Neural progenitor cell (in vitro differentiated cells): ENCODE measurements at regions not wholly inside any gene's neighbourhood (a gene's known extent, or its start where the extent isn't known, plus 50 kb on each side); places are given as distances from the start of the nearest gene placed in this dataset.

ENCODE experiments used
- DNase-seq: peaks from one replicate; pipeline ENCODE4 v3.0.0-alpha.2; 2016; ENCODE audit warnings: low spot score
- H2AFZ ChIP-seq: fragments of 200-600 bp; sonication (generic); replicated peaks from 2 replicates; pipeline ENCODE4 v1.6.1; 2016; ENCODE audit warnings: antibody characterized with exemption
- H3F3A ChIP-seq: fragments of 200-600 bp; sonication (generic); 2 replicates; pipeline ENCODE4 v1.6.1; 2016; ENCODE audit warnings: antibody characterized with exemption, low read depth
- H3K27ac ChIP-seq: fragments of 200-600 bp; sonication (generic); 2 replicates; pipeline ENCODE4 v1.5.1; 2016; ENCODE audit warnings: mild to moderate bottlenecking
- H3K27me3 ChIP-seq: fragments of 200-600 bp; sonication (generic); 2 replicates; pipeline ENCODE4 v1.6.1; 2016; ENCODE audit warnings: mild to moderate bottlenecking, moderate library complexity
- H3K36me3 ChIP-seq: fragments of 200-600 bp; sonication (generic); 2 replicates; pipeline ENCODE4 v1.5.1; 2016
- H3K4me1 ChIP-seq: fragments of 200-600 bp; sonication (generic); 2 replicates; pipeline ENCODE4 v1.6.1; 2016; ENCODE audit warnings: mixed run types
- H3K4me2 ChIP-seq: fragments of 200-600 bp; sonication (generic); 2 replicates; pipeline ENCODE4 v1.6.1; 2016
- H3K4me3 ChIP-seq: fragments of 200-600 bp; sonication (generic); 2 replicates; pipeline ENCODE4 v1.5.1; 2016
- H3K79me2 ChIP-seq: fragments of 200-600 bp; sonication (generic); 2 replicates; pipeline ENCODE4 v1.6.1; 2016; ENCODE audit warnings: low read depth
- H3K9ac ChIP-seq: fragments of 200-600 bp; sonication (generic); 2 replicates; pipeline ENCODE4 v1.6.1; 2016
- H3K9me3 ChIP-seq: fragments of 200-600 bp; sonication (generic); 2 replicates; pipeline ENCODE4 v1.5.1; 2016; ENCODE audit warnings: low read depth
- H4K20me1 ChIP-seq: fragments of 200-600 bp; sonication (generic); 2 replicates; pipeline ENCODE4 v1.6.1; 2016; ENCODE audit warnings: low read depth
- H3K27ac Mint-ChIP-seq: 3 replicates; pipeline ENCODE4 v1.8.0; 2021; ENCODE audit warnings: mixed read lengths
- H3K27me3 Mint-ChIP-seq: 2 replicates; pipeline ENCODE4 v1.8.0; 2022; ENCODE audit warnings: low read depth, mild to moderate bottlenecking, inconsistent platforms, moderate library complexity, mixed read lengths; ENCODE audit not compliant: insufficient read depth
- H3K36me3 Mint-ChIP-seq: 3 replicates; pipeline ENCODE4 v1.8.0; 2021; ENCODE audit warnings: mixed read lengths
- H3K4me1 Mint-ChIP-seq: 3 replicates; pipeline ENCODE4 v1.8.0; 2021; ENCODE audit warnings: mixed read lengths
- H3K4me3 Mint-ChIP-seq: 3 replicates; pipeline ENCODE4 v1.8.0; 2021; ENCODE audit warnings: mild to moderate bottlenecking, moderate library complexity, mixed read lengths
- H3K9me3 Mint-ChIP-seq: 3 replicates; pipeline ENCODE4 v1.8.0; 2020; ENCODE audit warnings: mixed read lengths
- EZH2 ChIP-seq: fragments of 200-600 bp; sonication (generic); IDR thresholded peaks from 2 replicates; pipeline ENCODE4 v1.6.1; 2017; ENCODE audit warnings: antibody characterized with exemption, mild to moderate bottlenecking, moderate library complexity
- EZH2phosphoT487 ChIP-seq: fragments of 200-600 bp; sonication (generic); IDR thresholded peaks from 2 replicates; pipeline ENCODE4 v1.6.1; 2017; ENCODE audit warnings: antibody characterized with exemption
- TF ChIP-seq, protein P1 (sequence below): fragments of 200-600 bp; sonication (generic); IDR thresholded peaks from 2 replicates; pipeline ENCODE4 v1.5.1; 2017; ENCODE audit warnings: antibody characterized with exemption, mild to moderate bottlenecking

DNA sequence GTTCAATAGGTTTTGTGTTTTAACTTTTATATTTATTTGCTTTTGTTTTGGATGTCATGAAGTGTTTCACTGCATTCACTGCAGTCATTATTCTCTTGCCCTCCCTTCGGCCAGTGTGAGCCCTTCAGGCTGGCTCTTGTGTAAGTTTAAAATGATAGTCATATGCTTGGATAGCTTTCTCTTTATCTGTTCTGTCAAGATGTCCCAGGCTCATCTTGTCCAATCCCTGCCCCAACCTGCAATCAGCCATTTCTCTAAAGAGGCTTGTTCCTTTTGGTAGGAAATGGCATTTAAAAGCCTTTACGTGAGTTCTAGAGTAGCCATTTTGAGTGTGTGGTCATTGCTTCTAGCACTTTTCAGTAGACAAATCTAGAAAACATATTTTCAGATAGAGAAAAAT, 238.0 kb upstream of the SLC39A10 start:
- Histone ChIP-seq H3K4me2 (no peak overlapping the region), H3K9ac (no peak overlapping the region), H3K36me3 (no peaks in the 10 kb centered on the region), H4K20me1 (no peaks in the 10 kb centered on the region), H3K27me3 (no peaks in the 10 kb centered on the region), H3F3A (no peaks in the 10 kb centered on the region), H3K27ac (no peak overlapping the region), H3K79me2 (no peaks in the 10 kb centered on the region), H3K4me3 (no peak overlapping the region), H3K4me1 (no peaks in the 10 kb centered on the region), H2AFZ (peak overlapping the region; percentile 40), H3K9me3 (no peaks in the 10 kb centered on the region)
- Mint-ChIP-seq H3K27ac (no peak overlapping the region), H3K4me1 (no peaks in the 10 kb centered on the region), H3K9me3 (no peaks in the 10 kb centered on the region), H3K4me3 (no peak overlapping the region), H3K36me3 (no peaks in the 10 kb centered on the region), H3K27me3 (no peaks in the 10 kb centered on the region)
- no peak for DNase-seq
- TF ChIP-seq EZH2 (no peak), EZH2phosphoT487 (no peak)
- TF ChIP-seq, protein P1, sequence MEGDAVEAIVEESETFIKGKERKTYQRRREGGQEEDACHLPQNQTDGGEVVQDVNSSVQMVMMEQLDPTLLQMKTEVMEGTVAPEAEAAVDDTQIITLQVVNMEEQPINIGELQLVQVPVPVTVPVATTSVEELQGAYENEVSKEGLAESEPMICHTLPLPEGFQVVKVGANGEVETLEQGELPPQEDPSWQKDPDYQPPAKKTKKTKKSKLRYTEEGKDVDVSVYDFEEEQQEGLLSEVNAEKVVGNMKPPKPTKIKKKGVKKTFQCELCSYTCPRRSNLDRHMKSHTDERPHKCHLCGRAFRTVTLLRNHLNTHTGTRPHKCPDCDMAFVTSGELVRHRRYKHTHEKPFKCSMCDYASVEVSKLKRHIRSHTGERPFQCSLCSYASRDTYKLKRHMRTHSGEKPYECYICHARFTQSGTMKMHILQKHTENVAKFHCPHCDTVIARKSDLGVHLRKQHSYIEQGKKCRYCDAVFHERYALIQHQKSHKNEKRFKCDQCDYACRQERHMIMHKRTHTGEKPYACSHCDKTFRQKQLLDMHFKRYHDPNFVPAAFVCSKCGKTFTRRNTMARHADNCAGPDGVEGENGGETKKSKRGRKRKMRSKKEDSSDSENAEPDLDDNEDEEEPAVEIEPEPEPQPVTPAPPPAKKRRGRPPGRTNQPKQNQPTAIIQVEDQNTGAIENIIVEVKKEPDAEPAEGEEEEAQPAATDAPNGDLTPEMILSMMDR: no peak

DNA sequence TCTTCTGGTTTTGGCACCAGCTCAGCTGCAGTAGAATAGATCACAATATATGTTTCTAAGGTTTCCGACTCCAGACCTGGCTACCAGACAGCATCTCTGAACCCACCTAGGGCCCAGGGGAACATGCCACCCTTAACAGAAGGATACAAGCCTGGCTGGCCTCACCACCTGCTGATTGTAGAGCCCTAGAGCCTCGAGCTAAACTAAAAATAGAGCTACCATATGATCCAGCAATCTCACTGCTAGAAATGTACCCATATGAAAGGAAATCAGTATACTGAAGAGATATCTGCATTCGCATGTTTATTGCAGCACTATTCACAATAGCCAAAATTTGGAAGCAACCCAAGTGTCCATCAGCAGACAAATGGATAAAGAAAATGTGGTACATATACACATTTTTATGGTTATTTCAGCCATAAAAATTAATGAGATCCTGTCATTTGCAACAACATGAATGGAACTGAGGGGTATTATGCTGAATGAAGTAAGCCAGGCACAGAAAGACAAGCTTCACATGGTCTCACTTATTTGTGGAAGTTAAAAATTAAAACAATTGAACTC, 242.4 kb upstream of the SLC39A10 start:
- Histone ChIP-seq H3F3A (no peaks in the 10 kb centered on the region), H3K9me3 (no peaks in the 10 kb centered on the region), H3K9ac (no peak overlapping the region), H3K4me1 (no peaks in the 10 kb centered on the region), H3K27ac (no peak overlapping the region), H2AFZ (no peak overlapping the region), H4K20me1 (no peaks in the 10 kb centered on the region), H3K4me2 (no peak overlapping the region), H3K4me3 (no peak overlapping the region), H3K27me3 (no peaks in the 10 kb centered on the region), H3K79me2 (no peaks in the 10 kb centered on the region), H3K36me3 (no peaks in the 10 kb centered on the region)
- Mint-ChIP-seq H3K4me1 (peaks cover 6% of the 10 kb centered on the region), H3K27ac (no peak overlapping the region), H3K9me3 (no peaks in the 10 kb centered on the region), H3K27me3 (no peaks in the 10 kb centered on the region), H3K4me3 (no peak overlapping the region), H3K36me3 (no peaks in the 10 kb centered on the region)
- TF ChIP-seq, protein P1: no peak
- TF ChIP-seq EZH2 (no peak), EZH2phosphoT487 (no peak)
- no peak for DNase-seq

DNA sequence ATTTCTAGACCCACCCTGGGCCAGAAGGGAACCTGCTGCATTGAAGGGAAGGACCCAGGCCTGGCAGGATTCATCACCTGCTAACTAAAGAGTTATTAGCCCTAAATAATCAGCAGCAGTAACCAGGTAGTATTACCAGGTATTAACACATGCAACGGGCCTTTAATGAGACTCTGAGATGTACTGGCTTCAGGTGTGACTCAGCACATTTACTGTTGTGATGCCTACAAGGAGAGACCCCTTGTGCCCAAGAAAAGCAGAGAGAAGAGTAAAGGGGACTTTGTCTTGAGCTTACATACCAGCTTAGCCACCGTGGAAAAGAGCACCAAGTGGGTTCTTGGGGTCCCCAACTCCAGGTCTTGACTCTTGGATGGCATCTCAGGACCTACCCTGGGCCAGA, 243.1 kb upstream of the SLC39A10 start:
- no peak overlapping the region for H3K4me3 ChIP-seq
- Mint-ChIP-seq H3K27ac (no peak overlapping the region), H3K4me3 (no peak overlapping the region), H3K9me3 (no peaks in the 10 kb centered on the region), H3K4me1 (peaks cover 6% of the 10 kb centered on the region), H3K36me3 (no peaks in the 10 kb centered on the region), H3K27me3 (no peaks in the 10 kb centered on the region)
- no peak for DNase-seq
- H3F3A ChIP-seq: no peaks in the 10 kb centered on the region
- H3K27me3 ChIP-seq: no peaks in the 10 kb centered on the region
- no peaks in the 10 kb centered on the region for H3K79me2 ChIP-seq
- H3K9me3 ChIP-seq: no peaks in the 10 kb centered on the region
- H2AFZ ChIP-seq: no peak overlapping the region
- no peak overlapping the region for H3K9ac ChIP-seq
- H4K20me1 ChIP-seq: no peaks in the 10 kb centered on the region
- H3K27ac ChIP-seq: no peak overlapping the region
- no peak overlapping the region for H3K4me2 ChIP-seq
- H3K36me3 ChIP-seq: no peaks in the 10 kb centered on the region
- TF ChIP-seq EZH2: no peak
- TF ChIP-seq, protein P1: no peak
- TF ChIP-seq EZH2phosphoT487: no peak
- H3K4me1 ChIP-seq: no peaks in the 10 kb centered on the region
